ENCODE measurements at regions not wholly inside any gene's neighbourhood (a gene's known extent, or its start where the extent isn't known, plus 50 kb on each side); places are given as distances from the start of the nearest gene placed in this dataset.
"Not testable (repeated sequence)": the region's sequence is repeated elsewhere in the genome, so short reads cannot be mapped to it uniquely, and the experiment has no call there.

GRCh38 chr13:62512194-62513141 is 1096.8 kb upstream of the PCDH20 start:
- DNase-seq (ENCODE audit: low read depth): no peak

DNA sequence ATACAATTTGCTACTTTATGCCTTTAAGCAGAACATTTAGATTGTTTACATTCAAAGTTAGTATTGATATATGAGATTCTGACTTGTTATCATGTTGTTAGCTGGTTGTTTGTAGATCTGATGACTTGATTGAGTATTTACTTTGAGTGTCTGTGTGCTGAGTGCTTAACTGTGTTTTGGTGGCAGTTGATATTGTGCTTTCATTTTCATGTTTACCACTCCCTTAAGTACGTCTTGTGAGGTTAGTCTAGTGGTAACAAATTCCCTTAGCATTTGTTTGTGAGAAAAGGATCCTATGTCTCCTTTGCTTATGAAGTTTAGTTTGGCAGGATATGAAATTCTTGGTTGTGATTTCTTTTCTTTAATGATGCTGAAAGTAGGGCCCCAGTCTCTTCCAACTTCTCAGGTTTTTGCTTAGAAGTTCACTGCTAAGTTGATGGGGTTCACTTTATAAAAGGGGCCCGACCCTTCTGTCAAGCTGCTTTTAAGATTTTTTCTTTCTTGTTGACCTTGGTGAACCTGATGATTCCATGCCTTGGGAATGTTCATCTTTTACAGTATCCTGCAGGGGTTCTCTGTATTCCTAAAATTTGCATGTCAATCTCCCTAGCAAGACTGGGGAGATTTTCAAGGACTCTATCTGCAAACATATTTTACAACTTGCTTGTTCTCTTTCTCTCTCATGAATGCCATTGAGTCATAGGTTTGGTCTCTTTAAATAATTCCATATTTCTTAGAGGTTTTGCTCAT is 1095.4 kb upstream of the PCDH20 start:
- no peak for DNase-seq (ENCODE audit: low read depth)

- no peak for DNase-seq (ENCODE audit: low read depth)
These were observed 1086.9 kb upstream of the PCDH20 start for GRCh38 chr13:62502588-62502987.

DNA sequence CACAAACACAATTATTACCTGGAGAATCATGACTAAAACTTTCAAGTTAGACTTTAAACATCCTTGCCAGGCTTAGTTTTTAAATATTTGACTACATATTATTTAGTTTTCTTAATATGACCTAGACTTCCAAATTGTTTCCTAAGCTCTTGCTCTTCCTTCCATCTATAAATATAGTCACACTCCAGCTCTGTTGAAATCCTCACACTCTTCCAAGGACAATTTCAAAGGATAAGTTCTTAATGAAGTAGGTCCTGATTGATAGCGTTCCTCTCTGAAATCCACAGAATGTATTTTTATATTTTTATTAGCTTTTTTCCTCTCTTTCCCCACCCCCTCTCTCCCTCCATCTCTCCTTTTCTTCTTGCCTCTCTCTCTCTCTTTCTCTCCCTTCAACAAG is 1074.1 kb upstream of the PCDH20 start:
- no peak for DNase-seq (ENCODE audit: low read depth)

DNA sequence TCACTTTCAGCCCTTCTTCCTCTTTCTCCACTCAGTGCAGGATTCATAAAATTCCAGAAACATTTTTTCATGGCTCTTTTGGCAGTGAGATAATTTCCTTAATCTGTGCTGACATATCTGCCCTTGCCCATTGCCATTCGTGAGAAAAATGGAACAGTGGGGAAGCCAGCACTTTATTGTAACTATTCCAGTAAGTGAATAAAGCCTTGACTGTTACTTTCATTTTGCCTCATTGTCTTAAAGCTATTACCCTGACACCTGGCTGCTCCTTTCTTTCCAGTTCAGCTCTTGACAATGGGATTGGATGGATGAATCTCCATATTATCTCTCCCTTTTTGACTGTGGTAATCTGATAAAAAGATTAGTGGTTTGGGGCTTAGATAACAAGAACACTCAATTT is 1068.1 kb upstream of the PCDH20 start:
- DNase-seq (ENCODE audit: low read depth): no peak

GRCh38 chr13:62482351-62482750 is 1066.7 kb upstream of the PCDH20 start:
- DNase-seq (ENCODE audit: low read depth): no peak

GRCh38 chr13:62473944-62474237 is 1058.2 kb upstream of the PCDH20 start:
- no peak for DNase-seq (ENCODE audit: low read depth)

GRCh38 chr13:62473190-62473943 is 1057.7 kb upstream of the PCDH20 start:
- DNase-seq (ENCODE audit: low read depth): no peak

DNA sequence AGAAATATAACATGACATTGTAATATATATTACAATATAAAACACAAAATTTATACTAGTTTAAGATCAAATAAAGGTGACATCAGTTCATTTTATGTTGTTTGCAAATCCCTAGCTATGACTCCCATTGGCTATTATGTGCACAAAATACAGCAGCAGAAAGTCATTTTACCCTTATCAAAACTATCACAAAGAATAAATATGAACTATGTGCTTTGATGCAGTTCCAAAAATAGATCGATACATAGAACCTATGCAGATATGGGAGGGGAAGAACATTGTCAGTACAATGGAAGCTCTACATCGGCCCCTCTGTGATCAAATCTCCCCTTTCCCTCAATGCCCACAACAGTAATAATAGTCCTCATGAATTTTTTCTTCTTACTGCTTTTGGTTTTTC is 1038.1 kb upstream of the PCDH20 start:
- no peak for DNase-seq (ENCODE audit: low read depth)

DNA sequence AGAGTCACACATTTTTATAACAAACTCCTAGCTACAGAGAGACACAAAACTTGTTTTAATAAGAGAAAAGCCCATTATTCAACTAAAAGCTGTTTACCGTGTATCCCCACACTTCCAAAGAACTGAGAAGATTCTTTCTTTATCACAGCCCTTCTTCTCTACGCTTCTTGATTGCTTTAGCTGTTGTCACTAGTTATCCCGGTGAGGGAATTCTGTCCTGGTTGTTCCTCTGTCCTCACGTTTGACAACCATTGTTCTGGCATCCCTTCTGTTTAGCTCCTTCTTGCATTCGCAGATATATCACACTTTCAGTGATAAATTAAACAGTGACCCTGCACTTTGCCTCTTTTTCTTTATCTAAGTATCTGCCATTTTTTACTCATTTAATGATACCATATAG is 1035.1 kb upstream of the PCDH20 start:
- DNase-seq (ENCODE audit: low read depth): no peak

DNA sequence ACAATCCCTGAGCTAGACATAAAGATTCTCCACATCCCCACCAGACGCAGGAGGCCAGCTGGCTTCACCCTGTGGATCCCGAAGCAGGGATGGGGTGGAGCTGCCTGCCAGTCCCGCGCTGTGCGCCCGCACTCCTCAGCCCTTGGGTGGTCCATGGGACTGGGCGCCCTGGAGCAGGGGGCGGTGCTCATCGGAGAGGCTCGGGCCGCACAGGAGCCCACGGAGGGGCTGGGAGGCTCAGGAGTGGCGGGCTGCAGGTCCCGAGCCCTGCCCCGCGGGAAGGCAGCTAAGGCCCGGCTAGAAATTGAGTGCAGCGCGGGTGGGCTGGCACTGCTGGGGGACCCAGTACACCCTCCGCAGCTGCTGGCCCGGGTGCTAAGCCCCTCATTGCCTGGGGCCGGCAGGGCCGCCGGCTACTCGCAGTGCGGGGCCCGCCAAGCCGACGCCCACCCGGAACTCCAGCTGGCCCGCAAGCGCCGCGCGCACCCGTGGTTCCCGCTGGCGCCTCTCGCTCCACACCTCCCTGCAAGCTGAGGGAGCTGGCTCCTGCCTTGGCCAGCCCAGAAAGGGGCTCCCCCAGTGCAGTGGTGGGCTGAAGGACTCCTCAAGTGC is 1032.2 kb upstream of the PCDH20 start:
- not testable (repeated sequence) for DNase-seq (ENCODE audit: low read depth)

DNA sequence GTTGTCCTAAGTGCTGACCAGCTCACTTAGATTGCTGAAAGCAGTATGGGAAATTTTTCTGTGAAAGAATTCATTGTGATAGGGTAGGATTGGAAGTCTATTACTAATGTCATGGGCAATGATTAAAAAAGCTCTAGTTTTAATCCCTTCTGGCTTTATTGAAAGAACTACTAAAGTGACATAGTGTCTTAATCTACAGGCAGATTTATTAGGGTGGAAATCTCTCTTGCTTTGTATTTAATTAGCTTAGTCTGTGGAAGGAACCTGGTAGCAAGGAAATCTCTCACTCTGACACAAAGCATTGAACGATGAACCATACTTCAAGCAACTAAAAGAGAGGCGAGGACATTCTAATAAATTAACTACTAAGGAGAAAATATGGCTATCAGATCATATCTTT is 1029.2 kb upstream of the PCDH20 start:
- DNase-seq (ENCODE audit: low read depth): no peak

DNA sequence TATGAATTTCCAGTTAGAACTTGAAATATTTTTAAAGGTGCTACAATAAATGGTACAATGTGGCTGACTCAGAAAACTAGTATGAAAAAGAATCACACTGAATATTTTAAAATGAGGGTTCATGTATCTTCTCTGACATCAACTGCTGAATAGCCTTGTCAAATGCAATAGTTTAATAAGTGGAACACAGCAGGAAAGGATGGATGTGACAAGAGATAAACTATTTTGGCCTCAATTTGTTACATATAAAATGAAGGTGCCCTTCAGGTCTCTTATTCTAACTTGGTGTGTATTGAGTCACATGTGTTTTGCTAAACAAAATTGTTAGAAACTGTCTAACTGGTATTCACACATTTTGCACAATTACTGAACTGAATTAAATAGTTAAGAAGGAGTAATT is 1018.4 kb upstream of the PCDH20 start:
- no peak for DNase-seq (ENCODE audit: low read depth)

DNA sequence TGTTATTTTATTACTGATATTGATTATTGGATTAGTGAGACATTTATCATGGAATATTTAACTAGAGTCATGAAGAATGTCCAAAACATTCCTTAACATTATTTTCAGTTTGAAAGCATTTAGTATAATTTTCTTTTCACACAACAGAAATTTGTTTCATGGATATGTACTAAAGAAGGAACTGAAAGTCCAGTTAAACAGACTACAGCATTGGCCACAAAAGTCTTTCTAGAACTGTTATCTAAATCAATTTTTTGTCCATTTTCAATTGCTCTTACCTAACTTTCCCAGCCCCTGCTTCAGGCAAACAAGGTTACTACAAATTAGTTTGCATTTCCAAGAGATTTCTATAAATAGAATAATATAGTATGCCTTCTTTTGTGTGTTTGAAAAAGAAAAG is 1018.0 kb upstream of the PCDH20 start:
- no peak for DNase-seq (ENCODE audit: low read depth)

DNA sequence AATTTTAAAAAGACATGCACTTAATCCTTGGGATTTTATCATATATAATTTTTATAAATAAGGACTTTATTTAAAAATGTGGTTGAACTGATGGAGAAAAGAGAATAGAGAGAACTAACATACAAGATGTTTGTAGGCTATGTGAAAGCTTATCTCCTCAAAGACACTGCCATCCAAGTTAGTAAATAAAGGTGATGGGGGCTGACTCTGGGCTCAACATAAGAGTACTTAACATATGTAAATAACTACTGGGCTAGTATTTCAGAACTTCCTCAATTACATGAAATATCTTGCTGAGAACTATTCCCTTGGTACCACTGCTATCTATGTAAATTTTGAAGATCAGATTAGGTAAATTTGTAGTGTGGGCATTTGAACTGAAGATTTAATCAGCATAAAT is 1017.3 kb upstream of the PCDH20 start:
- DNase-seq (ENCODE audit: low read depth): no peak

- DNase-seq (ENCODE audit: low read depth): no peak
These were observed 1016.6 kb upstream of the PCDH20 start for GRCh38 chr13:62432295-62432694.

DNA sequence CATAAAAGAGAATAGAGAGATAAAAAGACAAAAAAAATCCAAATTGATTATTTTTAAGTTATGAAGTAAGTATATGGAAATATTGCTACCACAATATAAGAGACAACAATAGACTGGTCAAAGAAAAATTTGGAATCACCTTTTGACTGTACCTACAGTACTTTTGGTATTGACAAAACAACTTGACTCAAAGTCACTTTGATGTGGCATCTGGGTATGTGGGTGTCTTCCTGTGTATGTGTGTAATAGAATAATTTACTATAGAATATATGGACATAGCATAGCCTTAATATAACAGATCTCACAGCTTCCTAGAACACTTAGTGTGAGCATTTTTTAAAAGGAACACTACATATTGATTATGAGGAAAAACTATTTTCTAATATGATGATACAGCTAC is 1016.2 kb upstream of the PCDH20 start:
- DNase-seq (ENCODE audit: low read depth): no peak

DNA sequence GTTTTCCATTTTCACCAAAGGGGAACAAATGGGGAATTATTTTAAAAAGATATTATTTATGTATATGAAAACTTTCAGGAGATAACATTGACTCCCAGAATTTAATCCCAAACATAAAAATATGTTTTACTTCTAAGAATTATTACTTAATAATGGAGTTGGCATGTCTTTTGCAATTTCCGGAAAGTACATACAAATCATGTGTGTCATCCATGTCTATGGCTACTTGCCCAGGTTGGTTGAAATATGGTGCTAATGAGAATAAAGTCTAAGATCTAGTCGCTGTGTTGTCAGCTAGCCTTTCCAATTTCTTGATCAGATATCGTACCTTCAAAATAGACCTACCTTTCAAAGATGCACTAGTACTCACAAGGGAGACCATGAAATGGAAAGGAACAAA is 1003.2 kb upstream of the PCDH20 start:
- no peak for DNase-seq (ENCODE audit: low read depth)

GRCh38 chr13:62418376-62418775 is 1002.7 kb upstream of the PCDH20 start:
- no peak for DNase-seq (ENCODE audit: low read depth)

- no peak for DNase-seq (ENCODE audit: low read depth)
These were observed 992.2 kb upstream of the PCDH20 start for GRCh38 chr13:62407871-62408270.

- no peak for DNase-seq (ENCODE audit: low read depth)
These were observed 972.9 kb upstream of the PCDH20 start for GRCh38 chr13:62388515-62388914.

- no peak for DNase-seq (ENCODE audit: low read depth)
These were observed 972.0 kb upstream of the PCDH20 start for GRCh38 chr13:62387647-62388046.
